Activated B cell treated with CpG ODN at 0.5 μM for 24 hours (primary cell): ENCODE measurements at regions not wholly inside any gene's neighbourhood (a gene's known extent, or its start where the extent isn't known, plus 50 kb on each side); places are given as distances from the start of the nearest gene placed in this dataset.

ENCODE experiments used
- ATAC-seq: fragments of 200-7000 bp; cut with Tn5 transposase; one replicate; pipeline ENCODE4 v1.10.0; 2021; ENCODE audit warnings: low read depth, mild to moderate bottlenecking, moderate library complexity
- CTCF ChIA-PET: fragments of 350-600 bp; sonication (Branson Sonifier 250); formaldehyde crosslinking; loops from one replicate; lab custom pipeline; 2021; ENCODE audit warnings: antibody characterized with exemption; lab: Charles Lee
- POLR2A ChIA-PET: fragments of 350-600 bp; sonication (Branson Sonifier 250); formaldehyde crosslinking; loops from one replicate; lab custom pipeline; 2021; ENCODE audit warnings: antibody characterized with exemption; lab: Charles Lee
- DNase-seq: peaks from one replicate; pipeline ENCODE4 v3.0.0; 2022
- H3K27ac Mint-ChIP-seq: one replicate; pipeline ENCODE4 v1.8.0; 2020; ENCODE audit warnings: mixed read lengths
- H3K27me3 Mint-ChIP-seq: one replicate; pipeline ENCODE4 v1.8.0; 2021; ENCODE audit warnings: mixed read lengths
- H3K36me3 Mint-ChIP-seq: one replicate; pipeline ENCODE4 v1.8.0; 2021; ENCODE audit warnings: low read depth, mixed read lengths
- H3K4me1 Mint-ChIP-seq: one replicate; pipeline ENCODE4 v1.8.0; 2021; ENCODE audit warnings: mixed read lengths
- H3K4me3 Mint-ChIP-seq: one replicate; pipeline ENCODE4 v1.8.0; 2020; ENCODE audit warnings: mild to moderate bottlenecking, mixed read lengths
- H3K9me3 Mint-ChIP-seq: one replicate; pipeline ENCODE4 v1.8.0; 2020; ENCODE audit warnings: mixed read lengths
- intact Hi-C: fragments of 100-400 bp; cut with micrococcal nuclease; formaldehyde crosslinking; loops from one replicate; pipeline ENCODE4 v1.15.1; 2024
- TF ChIP-seq, protein P1 (sequence below): fragments of 200-600 bp; IDR thresholded peaks from one replicate; pipeline ENCODE4 v1.8.0; 2022; ENCODE audit warnings: antibody characterized with exemption, mild to moderate bottlenecking

DNA sequence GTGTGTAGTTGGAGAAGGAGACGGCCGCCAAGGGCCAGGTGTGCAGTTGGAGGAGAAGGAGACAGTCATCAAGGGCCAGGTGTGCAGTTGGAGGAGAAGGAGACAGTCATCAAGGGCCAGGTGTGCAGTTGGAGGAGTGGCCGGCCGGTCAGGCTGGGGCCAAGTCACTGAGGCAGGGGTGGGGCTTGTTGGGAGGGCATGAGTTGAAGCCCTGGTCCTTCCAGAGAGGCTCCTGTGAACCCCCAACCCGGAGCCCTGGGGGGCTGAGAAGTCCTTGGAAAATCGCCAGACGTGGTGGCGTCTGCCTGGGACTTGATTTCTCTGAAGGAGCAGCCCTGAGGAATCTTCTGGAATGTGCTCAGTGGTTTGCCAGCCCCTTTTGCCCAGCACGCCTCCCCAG is 1320.5 kb downstream of the BRD1 start:
- Mint-ChIP-seq H3K27ac (no peak overlapping the region), H3K27me3 (no peaks in the 10 kb centered on the region), H3K9me3 (no peaks in the 10 kb centered on the region), H3K4me1 (no peaks in the 10 kb centered on the region), H3K36me3 (no peaks in the 10 kb centered on the region), H3K4me3 (no peak overlapping the region)
- POLR2A ChIA-PET, result no interaction called here
- CTCF ChIA-PET, result no interaction called here
- TF ChIP-seq, protein P1, sequence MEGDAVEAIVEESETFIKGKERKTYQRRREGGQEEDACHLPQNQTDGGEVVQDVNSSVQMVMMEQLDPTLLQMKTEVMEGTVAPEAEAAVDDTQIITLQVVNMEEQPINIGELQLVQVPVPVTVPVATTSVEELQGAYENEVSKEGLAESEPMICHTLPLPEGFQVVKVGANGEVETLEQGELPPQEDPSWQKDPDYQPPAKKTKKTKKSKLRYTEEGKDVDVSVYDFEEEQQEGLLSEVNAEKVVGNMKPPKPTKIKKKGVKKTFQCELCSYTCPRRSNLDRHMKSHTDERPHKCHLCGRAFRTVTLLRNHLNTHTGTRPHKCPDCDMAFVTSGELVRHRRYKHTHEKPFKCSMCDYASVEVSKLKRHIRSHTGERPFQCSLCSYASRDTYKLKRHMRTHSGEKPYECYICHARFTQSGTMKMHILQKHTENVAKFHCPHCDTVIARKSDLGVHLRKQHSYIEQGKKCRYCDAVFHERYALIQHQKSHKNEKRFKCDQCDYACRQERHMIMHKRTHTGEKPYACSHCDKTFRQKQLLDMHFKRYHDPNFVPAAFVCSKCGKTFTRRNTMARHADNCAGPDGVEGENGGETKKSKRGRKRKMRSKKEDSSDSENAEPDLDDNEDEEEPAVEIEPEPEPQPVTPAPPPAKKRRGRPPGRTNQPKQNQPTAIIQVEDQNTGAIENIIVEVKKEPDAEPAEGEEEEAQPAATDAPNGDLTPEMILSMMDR, result no peak
- intact Hi-C loops, result no loop called here
- ATAC-seq (no peak), DNase-seq (no peak)

DNA sequence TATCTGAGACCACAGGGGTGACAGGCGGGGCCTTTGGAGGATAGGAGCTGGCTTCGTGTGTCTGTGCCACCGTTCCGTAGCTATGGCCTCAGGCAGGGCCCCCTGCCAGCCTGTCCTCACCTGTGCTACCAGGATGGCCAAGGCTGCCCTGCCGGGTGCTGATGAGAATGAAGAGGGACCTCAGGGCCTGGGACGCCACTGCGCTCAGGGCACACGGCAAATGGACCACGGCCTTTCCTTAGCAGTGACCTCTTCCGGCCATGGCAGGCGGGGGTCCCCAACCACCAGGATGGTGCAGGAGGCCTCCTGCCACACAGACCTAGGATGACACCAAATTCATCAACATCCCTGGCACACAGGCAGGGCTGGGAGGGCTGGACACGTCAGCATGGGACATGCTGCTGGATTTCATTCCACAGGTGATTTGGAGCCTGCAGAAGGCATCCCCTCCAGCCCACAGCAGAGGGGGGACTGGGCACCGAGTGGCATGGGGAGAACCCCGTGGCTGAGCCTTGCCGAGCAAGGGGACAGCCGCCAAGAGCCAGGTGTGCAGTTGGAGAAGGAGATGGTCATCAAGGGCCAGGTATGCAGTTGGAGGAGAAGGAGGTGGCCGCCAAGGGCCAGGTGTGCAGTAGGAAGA is 1321.0 kb downstream of the BRD1 start:
- no peak overlapping the region for H3K27ac Mint-ChIP-seq
- H3K4me3 Mint-ChIP-seq, result no peak overlapping the region
- no peaks in the 10 kb centered on the region for H3K9me3 Mint-ChIP-seq
- H3K4me1 Mint-ChIP-seq, result no peaks in the 10 kb centered on the region
- TF ChIP-seq, protein P1, result no peak
- no peak for DNase-seq
- POLR2A ChIA-PET, result no interaction called here
- no peak for ATAC-seq
- CTCF ChIA-PET, result no interaction called here
- H3K36me3 Mint-ChIP-seq, result no peaks in the 10 kb centered on the region
- no peaks in the 10 kb centered on the region for H3K27me3 Mint-ChIP-seq
- intact Hi-C loops, result no loop called here

DNA sequence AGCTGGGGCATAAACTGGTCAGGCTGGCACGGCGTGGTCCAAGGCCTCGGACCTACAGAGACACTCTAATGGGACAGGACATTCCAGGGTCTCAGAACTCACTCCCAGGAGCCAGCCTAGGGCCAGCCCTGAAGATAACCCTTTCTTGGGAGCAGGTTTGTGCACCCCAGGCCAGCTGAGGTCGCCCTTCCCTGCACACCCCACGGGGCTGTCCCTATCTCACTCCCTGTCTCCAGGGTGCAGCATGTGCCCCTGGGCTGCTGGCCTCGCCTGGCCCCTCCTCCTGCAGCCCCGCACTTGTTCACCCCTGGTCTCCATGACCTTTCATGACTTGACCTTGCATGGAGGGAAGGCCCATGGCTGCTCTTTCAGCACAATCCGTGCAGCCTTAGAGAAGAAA is 1321.8 kb downstream of the BRD1 start:
- Mint-ChIP-seq H3K36me3 (no peaks in the 10 kb centered on the region), H3K9me3 (no peaks in the 10 kb centered on the region), H3K27ac (no peak overlapping the region), H3K4me1 (no peaks in the 10 kb centered on the region), H3K27me3 (no peaks in the 10 kb centered on the region), H3K4me3 (no peak overlapping the region)
- DNase-seq (no peak), ATAC-seq (no peak)
- POLR2A ChIA-PET, result no interaction called here
- CTCF ChIA-PET, result no interaction called here
- intact Hi-C loops, result no loop called here
- TF ChIP-seq, protein P1, result no peak

DNA sequence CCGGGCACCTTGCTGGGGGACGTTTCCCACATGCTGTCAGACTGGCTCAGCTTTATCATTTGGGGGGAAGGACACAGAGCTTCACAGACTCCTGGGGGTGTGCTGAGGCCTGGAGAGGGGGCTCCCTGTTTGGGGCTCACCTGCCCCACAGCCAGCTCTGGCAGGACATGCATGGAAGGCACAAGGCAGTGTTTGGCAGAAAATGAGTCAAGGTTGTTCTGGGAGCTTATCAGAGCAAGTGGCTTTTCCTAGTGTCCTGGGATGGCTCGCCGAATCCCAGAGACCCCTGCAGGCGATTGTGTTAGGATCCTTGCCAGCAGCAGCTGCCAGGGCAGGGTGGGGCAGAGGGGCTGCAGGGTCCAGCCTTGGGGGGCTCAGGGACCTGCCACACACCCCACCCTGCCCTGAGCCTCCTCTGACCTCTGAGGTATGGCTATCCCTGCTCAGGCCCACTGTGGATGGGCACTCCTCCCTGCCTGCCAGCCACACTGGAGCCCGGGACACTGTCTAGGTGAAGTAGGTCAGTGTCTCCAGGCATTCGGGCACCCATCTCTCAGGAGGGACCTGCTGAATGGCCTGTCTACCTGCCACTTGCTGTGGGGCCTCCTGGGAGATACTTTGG is 1323.0 kb downstream of the BRD1 start:
- POLR2A ChIA-PET, result no interaction called here
- no peaks in the 10 kb centered on the region for H3K27me3 Mint-ChIP-seq
- no peaks in the 10 kb centered on the region for H3K36me3 Mint-ChIP-seq
- ATAC-seq, result no peak
- no peak overlapping the region for H3K4me3 Mint-ChIP-seq
- H3K4me1 Mint-ChIP-seq, result no peaks in the 10 kb centered on the region
- TF ChIP-seq, protein P1, result no peak
- no peak for DNase-seq
- H3K27ac Mint-ChIP-seq, result no peak overlapping the region
- CTCF ChIA-PET, result no interaction called here
- intact Hi-C loops, result no loop called here
- no peaks in the 10 kb centered on the region for H3K9me3 Mint-ChIP-seq

DNA sequence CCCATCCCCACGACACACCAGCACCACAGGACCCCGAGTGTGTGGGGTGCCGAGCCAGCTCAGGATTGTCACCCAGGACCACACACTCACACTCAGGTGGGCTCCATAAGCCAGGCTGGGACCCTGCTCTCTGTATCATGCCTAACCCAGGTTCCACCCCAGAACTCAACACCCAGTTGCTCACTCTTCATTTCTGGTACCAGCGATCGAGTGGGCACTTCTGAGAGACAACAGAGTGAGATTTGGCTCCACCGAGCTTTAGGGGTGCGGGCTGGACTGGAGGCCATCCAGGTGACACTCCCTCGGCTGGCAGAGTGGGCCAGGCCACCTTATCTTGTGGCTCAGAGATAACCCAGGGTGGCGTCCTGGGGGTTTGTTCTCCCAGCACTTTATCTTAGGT is 1323.8 kb downstream of the BRD1 start:
- no peaks in the 10 kb centered on the region for H3K36me3 Mint-ChIP-seq
- TF ChIP-seq, protein P1, result no peak
- ChIA-PET POLR2A (no interaction called here), CTCF (no interaction called here)
- H3K27ac Mint-ChIP-seq, result no peak overlapping the region
- no peaks in the 10 kb centered on the region for H3K4me1 Mint-ChIP-seq
- ATAC-seq (no peak), DNase-seq (no peak)
- H3K4me3 Mint-ChIP-seq, result no peak overlapping the region
- H3K27me3 Mint-ChIP-seq, result no peaks in the 10 kb centered on the region
- intact Hi-C loops, result no loop called here
- no peaks in the 10 kb centered on the region for H3K9me3 Mint-ChIP-seq
